B cell (primary cell): ENCODE measurements at regions not wholly inside any gene's neighbourhood (a gene's known extent, or its start where the extent isn't known, plus 50 kb on each side); places are given as distances from the start of the nearest gene placed in this dataset.

Experiments
- ATAC-seq: fragments of 200-7000 bp; cut with Tn5 transposase; one replicate; pipeline ENCODE4 v1.10.0; 2021; ENCODE audit warnings: low read depth, mild to moderate bottlenecking, moderate number of reproducible peaks, moderate library complexity
- CTCF ChIA-PET: fragments of 350-600 bp; sonication (Branson Sonifier 250); formaldehyde crosslinking; loops from one replicate; lab custom pipeline; 2021; ENCODE audit warnings: antibody characterized with exemption, inconsistent platforms; lab: Charles Lee
- POLR2A ChIA-PET: fragments of 350-600 bp; sonication (Branson Sonifier 250); formaldehyde crosslinking; loops from one replicate; lab custom pipeline; 2021; ENCODE audit warnings: antibody characterized with exemption; lab: Charles Lee
- DNase-seq: peaks from one replicate; pipeline ENCODE4 v3.0.0; 2013
- H2AFZ ChIP-seq: 2 replicates; pipeline ENCODE4 v1.6.1; 2012; ENCODE audit warnings: mild to moderate bottlenecking, low read depth, low read length; ENCODE audit not compliant: insufficient read depth, poor library complexity, severe bottlenecking
- H3K27ac ChIP-seq, 2 donors: 1 replicate in 1 of 2; 2 replicates in 1 of 2; pipeline ENCODE4 v1.5.1; 2012 to 2013; ENCODE audit warnings: low read length in 2 of 2, mild to moderate bottlenecking in 2 of 2, moderate library complexity in 1 of 2
- H3K27me3 ChIP-seq, 4 experiments: fragments of 200-600 bp in 1 of 4; sonication (generic) in 1 of 4; replicated peaks in 1 of 4; 1 replicate in 2 of 4; 2 replicates in 2 of 4; pipeline versions ENCODE4 v1.6.1 to v1.7.0; 2013 to 2016; ENCODE audit warnings: low read length in 3 of 4, mild to moderate bottlenecking in 2 of 4, mixed read lengths in 1 of 4, moderate library complexity in 1 of 4; ENCODE audit not compliant: insufficient read depth in 4 of 4, control insufficient read depth in 3 of 4; ENCODE audit errors: control extremely low read depth in 1 of 4
- H3K36me3 ChIP-seq, 2 experiments: replicated peaks in 1 of 2; 1 replicate in 1 of 2; 2 replicates in 1 of 2; pipeline versions ENCODE4 v1.6.1 to v1.7.1; 2013; ENCODE audit warnings: low read length in 1 of 2; ENCODE audit not compliant: insufficient read depth in 2 of 2, control insufficient read depth in 1 of 2; ENCODE audit errors: control extremely low read depth in 1 of 2, extremely low read depth in 1 of 2
- H3K4me1 ChIP-seq, 2 donors: fragments of 200-600 bp in 1 of 2; sonication (generic) in 1 of 2; 1 replicate in 1 of 2; 2 replicates in 1 of 2; pipeline versions ENCODE4 v1.5.1 to v1.6.1; 2013 to 2017; ENCODE audit warnings: low read length in 2 of 2; ENCODE audit not compliant: control insufficient read depth in 2 of 2, insufficient read depth in 2 of 2
- H3K4me2 ChIP-seq: replicated peaks from 2 replicates; pipeline ENCODE3; 2012; ENCODE audit warnings: mild to moderate bottlenecking, low read depth, low read length; ENCODE audit not compliant: poor library complexity, severe bottlenecking
- H3K4me3 ChIP-seq, 5 experiments: fragments of 200-600 bp in 1 of 5; sonication (generic) in 1 of 5; 1 replicate in 3 of 5; 2 replicates in 2 of 5; pipeline versions ENCODE4 v1.5.1 to v1.7.0; 2011 to 2016; ENCODE audit warnings: low read length in 4 of 5, mild to moderate bottlenecking in 4 of 5, low read depth in 2 of 5, control low read depth in 1 of 5, moderate library complexity in 1 of 5; ENCODE audit not compliant: insufficient read depth in 1 of 5; ENCODE audit errors: control extremely low read depth in 1 of 5, extremely low read depth in 1 of 5
- H3K79me2 ChIP-seq: fragments of 200-600 bp; sonication (generic); one replicate; pipeline ENCODE4 v1.6.0; 2016; ENCODE audit warnings: low read length; ENCODE audit not compliant: control insufficient read depth, insufficient read depth
- H3K9ac ChIP-seq: fragments of 200-600 bp; sonication (generic); 2 replicates; pipeline ENCODE4 v1.6.1; 2017; ENCODE audit warnings: mild to moderate bottlenecking, low read length, moderate library complexity
- H3K9me3 ChIP-seq, 3 donors: one replicate each; pipeline versions ENCODE4 v1.6.1 to v1.7.1; 2013; ENCODE audit warnings: low read length in 2 of 3; ENCODE audit not compliant: control insufficient read depth in 2 of 3, insufficient read depth in 1 of 3; ENCODE audit errors: control extremely low read depth in 1 of 3
- H4K20me1 ChIP-seq: 2 replicates; pipeline ENCODE4 v1.6.0; 2012; ENCODE audit warnings: mild to moderate bottlenecking, low read length; ENCODE audit not compliant: insufficient read depth, control insufficient read depth, poor library complexity, severe bottlenecking
- H3K27ac Mint-ChIP-seq: one replicate; pipeline ENCODE4 v1.8.0; 2021; ENCODE audit warnings: mixed read lengths
- H3K27me3 Mint-ChIP-seq: one replicate; pipeline ENCODE4 v1.8.0; 2021; ENCODE audit warnings: mixed read lengths
- H3K4me1 Mint-ChIP-seq: one replicate; pipeline ENCODE4 v1.8.0; 2021; ENCODE audit warnings: mixed read lengths
- H3K4me3 Mint-ChIP-seq: one replicate; pipeline ENCODE4 v1.8.0; 2021; ENCODE audit warnings: mixed read lengths
- H3K9me3 Mint-ChIP-seq: one replicate; pipeline ENCODE4 v1.8.0; 2022; ENCODE audit warnings: mixed read lengths; ENCODE audit not compliant: insufficient read depth
- CTCF ChIP-seq: fragments of 200-600 bp; IDR thresholded peaks from one replicate; pipeline ENCODE4 v1.8.0; 2022; ENCODE audit warnings: antibody characterized with exemption, mild to moderate bottlenecking
- EZH2 ChIP-seq: IDR thresholded peaks from 2 replicates; pipeline ENCODE4 v1.6.1; 2012; ENCODE audit warnings: borderline replicate concordance, low read depth, mild to moderate bottlenecking, moderate library complexity, low read length; ENCODE audit not compliant: insufficient read depth, poor library complexity, severe bottlenecking
- WGBS: methylation state at CpG from one replicate; pipeline ENCODE4 v1.1.5; 2013; ENCODE audit warnings: missing lambda C conversion rate; ENCODE audit not compliant: insufficient coverage; 5-methylcytosine and 5-hydroxymethylcytosine counted together
- intact Hi-C: fragments of 100-400 bp; cut with micrococcal nuclease; formaldehyde crosslinking; loops from one replicate; pipeline ENCODE4 v1.10.0; 2022

- intact Hi-C loops: no loop called here
- Histone ChIP-seq H3K27ac (no peak overlapping the region), H4K20me1 (no peaks in the 10 kb centered on the region), H3K4me1 (no peaks in the 10 kb centered on the region), H3K4me3 (no peak overlapping the region), H2AFZ (no peak overlapping the region), H3K27me3 (no peaks in the 10 kb centered on the region), H3K9me3 (peaks cover 0 to 4% (median 0%) of the 10 kb centered on the region in 3 donors), H3K9ac (no peak overlapping the region), H3K4me2 (no peak overlapping the region), H3K79me2 (no peaks in the 10 kb centered on the region), H3K36me3 (no peaks in the 10 kb centered on the region)
- WGBS: 80% methylated on average over 1 of the region's 5 CpGs
- ChIA-PET POLR2A (no interaction called here), CTCF (no interaction called here)
- ATAC-seq (no peak), DNase-seq (no peak)
- no peaks in the 10 kb centered on the region for H3K9me3 Mint-ChIP-seq
- TF ChIP-seq EZH2 (no peak), CTCF (no peak)
- no peaks in the 10 kb centered on the region for H3K27me3 Mint-ChIP-seq
- H3K27ac Mint-ChIP-seq: no peak overlapping the region
- no peaks in the 10 kb centered on the region for H3K4me1 Mint-ChIP-seq
- H3K4me3 Mint-ChIP-seq: no peak overlapping the region
Measured at GRCh38 chr1:195637539-195637938, 970.7 kb downstream of the KCNT2 start.

- ChIA-PET POLR2A (no interaction called here), CTCF (no interaction called here)
- no peaks in the 10 kb centered on the region for H3K27me3 ChIP-seq
- H2AFZ ChIP-seq: no peak overlapping the region
- intact Hi-C loops: no loop called here
- TF ChIP-seq CTCF (no peak), EZH2 (no peak)
- 75% methylated on average over 3 of the region's 3 CpGs for WGBS
- H3K27ac ChIP-seq: no peak overlapping the region
- H3K4me2 ChIP-seq: no peak overlapping the region
- Mint-ChIP-seq H3K27ac (no peak overlapping the region), H3K4me3 (no peak overlapping the region), H3K27me3 (no peaks in the 10 kb centered on the region), H3K9me3 (peaks cover 7% of the 10 kb centered on the region), H3K4me1 (no peaks in the 10 kb centered on the region)
- no peaks in the 10 kb centered on the region for H4K20me1 ChIP-seq
- ATAC-seq: no peak
- no peak for DNase-seq
- no peak overlapping the region for H3K4me3 ChIP-seq
- no peaks in the 10 kb centered on the region for H3K36me3 ChIP-seq
- no peaks in the 10 kb centered on the region for H3K4me1 ChIP-seq
- H3K9ac ChIP-seq: no peak overlapping the region
- no peaks in the 10 kb centered on the region for H3K79me2 ChIP-seq
- H3K9me3 ChIP-seq: peaks cover 0 to 5% (median 3%) of the 10 kb centered on the region in 3 donors
Measured at GRCh38 chr1:195618287-195618686, 990.0 kb downstream of the KCNT2 start.
